Suppressor macrophage treated with lipopolysaccharide for 1 hour (primary cell): ENCODE measurements at regions not wholly inside any gene's neighbourhood (a gene's known extent, or its start where the extent isn't known, plus 50 kb on each side); places are given as distances from the start of the nearest gene placed in this dataset.

Experiments used
- DNase-seq, 3 donors: peaks; one replicate each; pipeline ENCODE4 v3.0.0-alpha.2; 2020 to 2022

- DNase-seq, result peak; percentile 86 to 93 (median 88)
These were observed 266.3 kb downstream of the RPLP1 start for GRCh38 chr15:69718916-69719315.

- DNase-seq, result peak; percentile 86 to 95 (median 89)
These were observed 267.1 kb downstream of the RPLP1 start for GRCh38 chr15:69719527-69720240.

GRCh38 chr15:69720536-69720935, 267.9 kb downstream of the RPLP1 start:
- no peak for DNase-seq

GRCh38 chr15:69722924-69723323, 270.3 kb downstream of the RPLP1 start:
- DNase-seq, result no peak

- no peak for DNase-seq
These were observed 270.9 kb downstream of the RPLP1 start for GRCh38 chr15:69723404-69724096.

- DNase-seq, result no peak
These were observed 271.7 kb downstream of the RPLP1 start for GRCh38 chr15:69724333-69724732.

GRCh38 chr15:69725275-69725674, 272.7 kb downstream of the RPLP1 start:
- peak; percentile 55 to 75 (median 68) for DNase-seq

- DNase-seq, result peak; percentile 86 to 92 (median 90)
These were observed 273.3 kb downstream of the RPLP1 start for GRCh38 chr15:69725957-69726356.

GRCh38 chr15:69727121-69727924, 274.7 kb downstream of the RPLP1 start:
- peak in 1 of 3 donors; percentile 55 for DNase-seq

GRCh38 chr15:69729167-69729748, 276.6 kb downstream of the RPLP1 start:
- DNase-seq, result peak; percentile 51 to 67 (median 58)

GRCh38 chr15:69730281-69731080, 277.9 kb downstream of the RPLP1 start:
- peak in 1 of 3 donors; percentile 31 for DNase-seq

- DNase-seq, result peak; percentile 56 to 68 (median 59)
These were observed 278.4 kb downstream of the RPLP1 start for GRCh38 chr15:69731081-69731330.

GRCh38 chr15:69731581-69731980, 279.0 kb downstream of the RPLP1 start:
- no peak for DNase-seq

- DNase-seq, result no peak
These were observed 279.5 kb downstream of the RPLP1 start for GRCh38 chr15:69732133-69732532.

GRCh38 chr15:69734699-69735098, 282.1 kb downstream of the RPLP1 start:
- DNase-seq, result no peak

- DNase-seq, result peak in 1 of 3 donors; percentile 36
These were observed 282.5 kb downstream of the RPLP1 start for GRCh38 chr15:69735121-69735520.

GRCh38 chr15:69736161-69736560, 283.5 kb downstream of the RPLP1 start:
- DNase-seq, result no peak

- DNase-seq, result no peak
These were observed 285.3 kb downstream of the RPLP1 start for GRCh38 chr15:69737916-69738315.

- no peak for DNase-seq
These were observed 288.1 kb downstream of the RPLP1 start for GRCh38 chr15:69740684-69741083.

- no peak for DNase-seq
These were observed 289.7 kb downstream of the RPLP1 start for GRCh38 chr15:69742361-69742760.

GRCh38 chr15:69743091-69743490, 290.5 kb downstream of the RPLP1 start:
- DNase-seq, result no peak

GRCh38 chr15:69744391-69745162, 292.0 kb downstream of the RPLP1 start:
- DNase-seq, result no peak
